Trophoblast cell (in vitro differentiated cells and primary cell): ENCODE measurements at regions not wholly inside any gene's neighbourhood (a gene's known extent, or its start where the extent isn't known, plus 50 kb on each side); places are given as distances from the start of the nearest gene placed in this dataset.
"Not testable (repeated sequence)": the region's sequence is repeated elsewhere in the genome, so short reads cannot be mapped to it uniquely, and the experiment has no call there.

ENCODE experiments used
- DNase-seq, 2 donors: peaks; one replicate each; pipeline ENCODE4 v3.0.0-alpha.2; 2016
- H2AFZ ChIP-seq: 2 replicates; pipeline ENCODE4 v1.6.1; 2013; ENCODE audit warnings: low read length, moderate library complexity, mild to moderate bottlenecking; ENCODE audit not compliant: insufficient read depth, poor library complexity
- H2AK5ac ChIP-seq: 2 replicates; pipeline ENCODE4 v1.6.1; 2013; ENCODE audit warnings: mild to moderate bottlenecking, low read length
- H2BK120ac ChIP-seq: 2 replicates; pipeline ENCODE4 v1.6.1; 2013; ENCODE audit warnings: low read length, mild to moderate bottlenecking, moderate library complexity; ENCODE audit not compliant: insufficient read depth, poor library complexity
- H2BK12ac ChIP-seq: 2 replicates; pipeline ENCODE4 v1.6.1; 2013; ENCODE audit warnings: mild to moderate bottlenecking, low read length, moderate library complexity
- H2BK5ac ChIP-seq: 2 replicates; pipeline ENCODE4 v1.6.1; 2013; ENCODE audit warnings: low read length, low read depth, moderate library complexity, mild to moderate bottlenecking; ENCODE audit not compliant: poor library complexity
- H3K14ac ChIP-seq: 2 replicates; pipeline ENCODE4 v1.6.1; 2013; ENCODE audit warnings: mild to moderate bottlenecking, low read length
- H3K18ac ChIP-seq: 2 replicates; pipeline ENCODE4 v1.6.1; 2013; ENCODE audit warnings: mild to moderate bottlenecking, low read length
- H3K23ac ChIP-seq: 2 replicates; pipeline ENCODE4 v1.6.1; 2013; ENCODE audit warnings: low read length
- H3K27ac ChIP-seq: 2 replicates; pipeline ENCODE4 v1.5.1; 2013; ENCODE audit warnings: low read depth, mild to moderate bottlenecking, inconsistent platforms, low read length, moderate library complexity
- H3K27me3 ChIP-seq: 2 replicates; pipeline ENCODE4 v1.6.1; 2013; ENCODE audit warnings: inconsistent platforms, mild to moderate bottlenecking, low read length, moderate library complexity; ENCODE audit not compliant: insufficient read depth
- H3K36me3 ChIP-seq, 2 experiments: 1 replicate in 1 of 2; 2 replicates in 1 of 2; pipeline ENCODE4 v1.6.1; 2013; ENCODE audit warnings: low read length in 2 of 2, mild to moderate bottlenecking in 2 of 2, moderate library complexity in 1 of 2; ENCODE audit not compliant: insufficient read depth in 2 of 2, control insufficient read depth in 1 of 2
- H3K4ac ChIP-seq: 2 replicates; pipeline ENCODE4 v1.6.1; 2013; ENCODE audit warnings: low read depth, mild to moderate bottlenecking, low read length, moderate library complexity
- H3K4me1 ChIP-seq, 2 experiments: 1 replicate in 1 of 2; 2 replicates in 1 of 2; pipeline ENCODE4 v1.6.1; 2013; ENCODE audit warnings: low read length in 2 of 2, mild to moderate bottlenecking in 2 of 2, moderate library complexity in 1 of 2; ENCODE audit not compliant: insufficient read depth in 2 of 2, control insufficient read depth in 1 of 2
- H3K4me2 ChIP-seq: 2 replicates; pipeline ENCODE4 v1.6.1; 2013; ENCODE audit warnings: inconsistent platforms, mild to moderate bottlenecking, low read length, moderate library complexity
- H3K4me3 ChIP-seq: 2 replicates; pipeline ENCODE4 v1.5.1; 2013; ENCODE audit warnings: mild to moderate bottlenecking, low read depth, low read length, inconsistent platforms
- H3K79me1 ChIP-seq: one replicate; pipeline ENCODE4 v1.6.1; 2013; ENCODE audit warnings: low read length
- H3K79me2 ChIP-seq: 2 replicates; pipeline ENCODE4 v1.6.1; 2013; ENCODE audit warnings: low read length, mild to moderate bottlenecking; ENCODE audit not compliant: control insufficient read depth, insufficient read depth, poor library complexity
- H3K9ac ChIP-seq: 2 replicates; pipeline ENCODE4 v1.6.1; 2013; ENCODE audit warnings: mild to moderate bottlenecking, low read length
- H3K9me3 ChIP-seq: 2 replicates; pipeline ENCODE4 v1.6.1; 2013; ENCODE audit warnings: low read depth, mild to moderate bottlenecking, control low read depth, inconsistent platforms, low read length; ENCODE audit not compliant: insufficient read depth
- H4K12ac ChIP-seq: 2 replicates; pipeline ENCODE4 v1.6.1; 2013; ENCODE audit warnings: low read depth, mild to moderate bottlenecking, low read length, moderate library complexity
- H4K8ac ChIP-seq: 2 replicates; pipeline ENCODE4 v1.6.1; 2013; ENCODE audit warnings: low read depth, mild to moderate bottlenecking, low read length, moderate library complexity
- H4K91ac ChIP-seq: one replicate; pipeline ENCODE4 v1.6.1; 2013; ENCODE audit warnings: low read depth, mild to moderate bottlenecking, low read length, moderate library complexity
- WGBS: extraction: QIAGEN DNeasy Blood & Tissue Kit; methylation state at CpG from one replicate; pipeline ENCODE4 v1.1.7; 2013; ENCODE audit warnings: missing lambda C conversion rate; ENCODE audit not compliant: insufficient read length, insufficient coverage; ENCODE audit errors: extremely low coverage; 5-methylcytosine and 5-hydroxymethylcytosine counted together

DNA sequence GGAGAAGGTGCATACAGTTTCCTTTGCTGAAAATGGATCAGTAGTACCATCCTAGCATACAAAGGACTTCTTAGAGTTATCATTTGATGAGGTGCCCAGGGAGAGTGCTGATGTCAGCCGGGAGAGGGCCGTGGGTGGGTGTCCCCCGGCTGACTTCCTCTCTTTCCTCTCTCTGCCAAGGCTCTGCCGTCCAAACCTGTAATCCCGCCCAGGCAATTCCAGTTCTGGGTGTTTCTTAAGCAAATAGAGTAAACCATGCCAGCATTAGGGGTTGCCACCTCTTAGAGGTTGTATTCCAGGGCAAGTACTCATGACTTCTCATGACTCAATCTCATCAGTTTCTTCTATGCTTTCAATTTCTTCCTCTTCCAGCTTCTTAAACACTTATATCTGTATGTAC lies 117.2 kb downstream of the GATA6 start:
- H3K23ac ChIP-seq = no peak overlapping the region
- H3K9me3 ChIP-seq = no peaks in the 10 kb centered on the region
- no peak overlapping the region for H2AK5ac ChIP-seq
- no peaks in the 10 kb centered on the region for H3K79me2 ChIP-seq
- no peaks in the 10 kb centered on the region for H3K36me3 ChIP-seq
- no peak overlapping the region for H3K27ac ChIP-seq
- no peak overlapping the region for H2AFZ ChIP-seq
- no peaks in the 10 kb centered on the region for H3K27me3 ChIP-seq
- H2BK12ac ChIP-seq = no peak overlapping the region
- H3K18ac ChIP-seq = no peak overlapping the region
- WGBS = no CpG with 5 or more reads among the region's 5 CpGs
- H4K91ac ChIP-seq = no peak overlapping the region
- H3K9ac ChIP-seq = no peak overlapping the region
- H4K12ac ChIP-seq = no peak overlapping the region
- H3K4me3 ChIP-seq = no peak overlapping the region
- no peaks in the 10 kb centered on the region for H3K79me1 ChIP-seq
- no peak overlapping the region for H3K4me2 ChIP-seq
- H3K14ac ChIP-seq = no peak overlapping the region
- no peak overlapping the region for H3K4ac ChIP-seq
- DNase-seq = peak in 1 of 2 donors; percentile 28
- H4K8ac ChIP-seq = no peak overlapping the region
- H2BK120ac ChIP-seq = no peak overlapping the region
- H2BK5ac ChIP-seq = no peak overlapping the region
- no peaks in the 10 kb centered on the region for H3K4me1 ChIP-seq

DNA sequence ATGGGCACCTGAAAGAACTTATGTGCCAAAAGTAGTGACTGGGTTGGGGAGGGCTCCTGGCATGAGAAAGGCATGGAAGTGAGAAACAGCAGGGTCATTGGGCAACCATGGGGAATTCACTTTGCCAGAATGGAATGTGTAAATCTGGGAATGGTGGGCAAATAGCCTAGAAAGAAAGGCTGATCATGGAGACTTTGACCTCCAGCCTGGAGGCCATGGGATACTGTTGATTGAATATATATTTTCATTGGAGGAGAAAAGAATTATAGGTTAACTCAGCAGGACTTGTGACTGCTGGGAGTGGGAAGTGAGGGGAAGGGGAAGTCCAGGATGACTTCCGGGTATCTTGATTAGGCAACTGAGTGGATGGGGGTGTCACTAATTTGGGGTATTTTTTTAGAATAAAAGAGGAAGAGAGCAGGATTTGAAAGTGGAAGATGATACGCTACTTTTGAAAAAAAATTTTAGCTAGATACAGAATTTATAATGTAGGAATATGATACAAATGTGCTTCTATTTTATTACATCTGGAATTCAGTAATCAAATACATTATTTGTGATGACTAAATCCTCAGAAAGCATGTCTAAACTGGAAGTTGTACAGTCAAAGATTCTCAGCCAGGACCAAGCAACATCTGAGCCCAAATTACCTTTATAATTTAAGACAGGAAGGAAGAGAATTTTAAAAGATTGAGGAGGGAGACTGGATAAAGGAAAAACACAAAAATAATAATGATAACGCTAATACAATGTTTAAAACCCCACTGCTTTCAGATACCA lies 116.2 kb downstream of the GATA6 start:
- Histone ChIP-seq H2BK12ac (no peak overlapping the region), H3K4me3 (no peak overlapping the region), H3K36me3 (no peaks in the 10 kb centered on the region), H3K14ac (no peak overlapping the region), H2BK120ac (no peak overlapping the region), H3K4me1 (no peaks in the 10 kb centered on the region), H3K27me3 (no peaks in the 10 kb centered on the region), H4K12ac (no peak overlapping the region), H2AFZ (no peak overlapping the region), H3K9ac (no peak overlapping the region), H3K27ac (no peak overlapping the region), H4K8ac (no peak overlapping the region), H2BK5ac (no peak overlapping the region), H3K18ac (no peak overlapping the region), H3K79me1 (no peaks in the 10 kb centered on the region), H3K79me2 (no peaks in the 10 kb centered on the region), H2AK5ac (no peak overlapping the region), H3K23ac (no peak overlapping the region), H3K4me2 (no peak overlapping the region), H3K4ac (no peak overlapping the region), H4K91ac (no peak overlapping the region), H3K9me3 (no peaks in the 10 kb centered on the region)
- DNase-seq = peak in 1 of 2 donors; percentile 12
- WGBS = no CpG with 5 or more reads among the region's 3 CpGs

DNA sequence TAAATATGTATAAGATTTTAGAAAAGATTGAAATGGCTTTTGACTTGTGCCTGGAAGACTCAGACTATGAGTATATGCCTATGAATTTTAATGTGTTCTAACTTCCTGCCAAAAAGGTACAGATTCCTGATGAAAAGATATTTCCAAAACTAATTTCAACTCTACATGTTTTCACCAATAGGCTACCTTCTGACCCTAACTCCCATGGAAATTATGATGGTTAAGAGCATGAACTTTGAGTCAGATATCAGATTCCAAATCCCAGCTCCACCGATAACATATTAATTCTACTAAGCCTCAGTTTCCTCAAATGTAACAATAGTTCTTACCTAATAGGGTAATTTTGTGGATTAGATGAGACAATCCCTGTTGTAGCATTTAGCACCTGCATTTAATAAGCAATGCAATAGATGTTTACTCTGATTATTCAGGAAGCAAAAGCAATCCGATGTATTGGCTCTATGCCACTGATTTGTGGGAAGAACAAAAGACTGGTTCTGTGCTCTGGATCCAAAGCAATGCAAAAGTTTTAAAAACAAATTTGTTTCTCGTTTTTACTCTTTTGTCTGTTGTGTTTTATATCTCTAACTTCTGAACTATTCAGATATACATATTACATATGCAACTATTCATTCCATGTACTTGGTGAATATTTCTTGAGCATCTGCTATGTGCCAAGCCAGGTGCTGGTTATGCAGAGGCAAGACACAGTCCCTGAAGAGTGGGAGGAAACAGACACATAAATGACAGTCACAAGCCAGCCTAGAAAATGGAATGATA lies 115.4 kb downstream of the GATA6 start:
- Histone ChIP-seq H2BK12ac (no peak overlapping the region), H3K9me3 (no peaks in the 10 kb centered on the region), H3K14ac (no peak overlapping the region), H4K12ac (no peak overlapping the region), H3K18ac (no peak overlapping the region), H3K4me1 (no peaks in the 10 kb centered on the region), H2AFZ (no peak overlapping the region), H4K91ac (no peak overlapping the region), H3K9ac (no peak overlapping the region), H3K27ac (no peak overlapping the region), H3K79me1 (no peaks in the 10 kb centered on the region), H3K4me3 (no peak overlapping the region), H3K36me3 (no peaks in the 10 kb centered on the region), H3K4me2 (no peak overlapping the region), H4K8ac (no peak overlapping the region), H2BK120ac (no peak overlapping the region), H2BK5ac (no peak overlapping the region), H2AK5ac (no peak overlapping the region), H3K79me2 (no peaks in the 10 kb centered on the region), H3K27me3 (no peaks in the 10 kb centered on the region), H3K4ac (no peak overlapping the region), H3K23ac (no peak overlapping the region)
- DNase-seq = no peak
- no CpG with 5 or more reads among the region's 3 CpGs for WGBS

DNA sequence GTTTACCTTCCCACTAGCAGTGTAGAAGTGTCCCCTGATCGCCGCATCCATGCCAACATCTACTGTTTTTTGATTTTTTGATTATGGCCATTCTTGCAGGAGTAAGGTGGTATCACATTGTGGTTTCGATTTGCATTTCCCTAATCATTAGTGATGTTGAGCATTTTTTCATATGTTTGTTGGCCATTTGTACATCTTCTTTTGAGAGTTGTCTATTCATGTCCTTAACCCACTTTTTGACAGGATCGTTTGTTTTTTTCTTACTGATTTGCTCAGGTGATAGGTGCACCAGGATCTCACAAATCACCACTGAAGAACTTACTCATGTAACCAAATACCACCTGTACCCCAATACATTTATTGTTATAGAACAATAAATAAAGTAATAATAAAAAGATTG lies 114.5 kb downstream of the GATA6 start:
- H3K36me3 ChIP-seq, H3K18ac ChIP-seq, H3K9me3 ChIP-seq, H2BK120ac ChIP-seq, H3K4me3 ChIP-seq, H4K91ac ChIP-seq, H3K79me1 ChIP-seq, H2BK5ac ChIP-seq, H2AFZ ChIP-seq, H3K9ac ChIP-seq, H3K27ac ChIP-seq, H2AK5ac ChIP-seq, H3K4ac ChIP-seq, H4K8ac ChIP-seq, H3K23ac ChIP-seq, H3K27me3 ChIP-seq, H2BK12ac ChIP-seq, H3K4me2 ChIP-seq, DNase-seq, H3K14ac ChIP-seq, H3K4me1 ChIP-seq, H4K12ac ChIP-seq, H3K79me2 ChIP-seq: not testable (repeated sequence)
- WGBS = no CpG with 5 or more reads among the region's 4 CpGs
